ENCODE measurements at regions not wholly inside any gene's neighbourhood (a gene's known extent, or its start where the extent isn't known, plus 50 kb on each side); places are given as distances from the start of the nearest gene placed in this dataset.

DNA sequence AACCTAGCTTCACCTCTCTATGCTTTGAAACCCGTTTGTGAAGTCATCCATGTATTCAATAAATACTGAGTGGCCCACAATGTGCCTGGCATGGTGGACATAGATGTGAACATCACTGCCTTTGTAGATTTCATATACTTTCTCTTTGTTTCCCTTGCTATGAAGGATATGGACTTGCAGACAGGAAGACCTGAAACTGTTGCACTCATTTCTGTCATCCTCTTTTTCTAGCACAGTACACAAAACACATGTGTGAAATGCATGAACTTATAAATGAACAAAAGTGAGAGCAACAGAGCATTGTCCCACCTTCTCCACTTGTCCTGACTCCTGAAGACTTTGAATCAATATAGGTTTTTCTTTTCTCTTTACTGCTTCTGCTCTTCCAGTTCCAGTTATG, 249.4 kb upstream of the LINC00305 start:
- no peaks in the 10 kb centered on the region for H3K9me3 ChIP-seq (ENCODE audit: control insufficient read depth, low read depth, low read length)
- DNase-seq (ENCODE audit: low read depth, low spot score) (no peak), FAIRE-seq (no peak)
- H3K4me2 ChIP-seq (ENCODE audit: control insufficient read depth, extremely low read depth, insufficient read depth, low read depth, low read length): no peak overlapping the region
- H3K9me1 ChIP-seq (ENCODE audit: control insufficient read depth, extremely low read depth, insufficient read depth, low read length): no peaks in the 10 kb centered on the region
- H3K4me3 ChIP-seq (ENCODE audit: control insufficient read depth in 2 of 3, extremely low read depth in 1 of 3, insufficient read depth in 2 of 3, low read depth in 1 of 3, low read length in 3 of 3): no peak overlapping the region
- no peaks in the 10 kb centered on the region for H3K36me3 ChIP-seq (ENCODE audit: control insufficient read depth in 2 of 2, extremely low read depth in 1 of 2, insufficient read depth in 2 of 2, low read length in 2 of 2)
- no peaks in the 10 kb centered on the region for H4K20me1 ChIP-seq (ENCODE audit: control insufficient read depth, extremely low read depth, insufficient read depth, low read length)
- no peaks in the 10 kb centered on the region for H3K27me3 ChIP-seq (ENCODE audit: control insufficient read depth, extremely low read depth, insufficient read depth, low read length)
- no peaks in the 10 kb centered on the region for H3K79me2 ChIP-seq (ENCODE audit: control insufficient read depth, insufficient read depth, low read length)
- H2AFZ ChIP-seq (ENCODE audit: control insufficient read depth, low read length): no peak overlapping the region
- dilution Hi-C loops (cut with MboI; ENCODE audit: extremely low pct_ligation_motif_present, low sequenced_read_pairs): no loop called here
- H3K4me1 ChIP-seq (ENCODE audit: control insufficient read depth, extremely low read depth, insufficient read depth, low read length): no peaks in the 10 kb centered on the region
- TF ChIP-seq, protein P1, sequence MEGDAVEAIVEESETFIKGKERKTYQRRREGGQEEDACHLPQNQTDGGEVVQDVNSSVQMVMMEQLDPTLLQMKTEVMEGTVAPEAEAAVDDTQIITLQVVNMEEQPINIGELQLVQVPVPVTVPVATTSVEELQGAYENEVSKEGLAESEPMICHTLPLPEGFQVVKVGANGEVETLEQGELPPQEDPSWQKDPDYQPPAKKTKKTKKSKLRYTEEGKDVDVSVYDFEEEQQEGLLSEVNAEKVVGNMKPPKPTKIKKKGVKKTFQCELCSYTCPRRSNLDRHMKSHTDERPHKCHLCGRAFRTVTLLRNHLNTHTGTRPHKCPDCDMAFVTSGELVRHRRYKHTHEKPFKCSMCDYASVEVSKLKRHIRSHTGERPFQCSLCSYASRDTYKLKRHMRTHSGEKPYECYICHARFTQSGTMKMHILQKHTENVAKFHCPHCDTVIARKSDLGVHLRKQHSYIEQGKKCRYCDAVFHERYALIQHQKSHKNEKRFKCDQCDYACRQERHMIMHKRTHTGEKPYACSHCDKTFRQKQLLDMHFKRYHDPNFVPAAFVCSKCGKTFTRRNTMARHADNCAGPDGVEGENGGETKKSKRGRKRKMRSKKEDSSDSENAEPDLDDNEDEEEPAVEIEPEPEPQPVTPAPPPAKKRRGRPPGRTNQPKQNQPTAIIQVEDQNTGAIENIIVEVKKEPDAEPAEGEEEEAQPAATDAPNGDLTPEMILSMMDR (optimal IDR thresholded peaks at IDR 0.05 in 1 of 3, IDR thresholded peaks at IDR 0.05 in 1 of 3, conservative IDR thresholded peaks at IDR 0.05 in 1 of 3; ENCODE audit: extremely low read depth in 1 of 3, insufficient read depth in 2 of 3, low read length in 3 of 3): no peak
- no peak for TF ChIP-seq EZH2 (IDR thresholded peaks at IDR 0.05; ENCODE audit: low read length)
- H3K27ac ChIP-seq (ENCODE audit: control insufficient read depth, insufficient read depth, low read length): no peak overlapping the region
- H3K9ac ChIP-seq (ENCODE audit: control insufficient read depth, extremely low read depth, insufficient read depth, low read length): no peak overlapping the region

DNA sequence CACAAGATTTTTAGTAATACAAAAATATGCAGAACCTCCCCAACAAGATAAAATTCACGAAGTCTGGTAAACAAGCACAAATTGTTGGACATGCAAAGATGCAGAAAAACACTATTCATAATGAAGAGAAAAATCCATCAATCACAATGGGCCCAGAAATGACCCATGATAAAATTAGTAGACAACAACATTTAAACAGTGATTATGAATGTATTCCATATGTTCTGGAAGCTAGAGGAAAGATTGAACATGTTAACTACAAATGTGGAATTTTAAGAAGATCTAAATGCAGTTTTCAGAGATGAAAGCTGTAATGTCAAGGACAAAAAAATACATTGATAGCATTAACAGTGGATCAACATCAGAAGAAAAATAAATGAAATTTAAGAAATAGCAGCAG, 243.3 kb upstream of the LINC00305 start:
- Histone ChIP-seq H3K9ac (ENCODE audit: control insufficient read depth, extremely low read depth, insufficient read depth, low read length) (no peak overlapping the region), H4K20me1 (ENCODE audit: control insufficient read depth, extremely low read depth, insufficient read depth, low read length) (no peaks in the 10 kb centered on the region), H2AFZ (ENCODE audit: control insufficient read depth, low read length) (no peak overlapping the region), H3K4me3 (ENCODE audit: control insufficient read depth in 2 of 3, extremely low read depth in 1 of 3, insufficient read depth in 2 of 3, low read depth in 1 of 3, low read length in 3 of 3) (no peak overlapping the region), H3K27me3 (ENCODE audit: control insufficient read depth, extremely low read depth, insufficient read depth, low read length) (no peaks in the 10 kb centered on the region), H3K36me3 (ENCODE audit: control insufficient read depth in 2 of 2, extremely low read depth in 1 of 2, insufficient read depth in 2 of 2, low read length in 2 of 2) (no peaks in the 10 kb centered on the region), H3K9me1 (ENCODE audit: control insufficient read depth, extremely low read depth, insufficient read depth, low read length) (no peaks in the 10 kb centered on the region), H3K4me2 (ENCODE audit: control insufficient read depth, extremely low read depth, insufficient read depth, low read depth, low read length) (no peak overlapping the region), H3K9me3 (ENCODE audit: control insufficient read depth, low read depth, low read length) (no peaks in the 10 kb centered on the region), H3K79me2 (ENCODE audit: control insufficient read depth, insufficient read depth, low read length) (no peaks in the 10 kb centered on the region), H3K4me1 (ENCODE audit: control insufficient read depth, extremely low read depth, insufficient read depth, low read length) (no peaks in the 10 kb centered on the region), H3K27ac (ENCODE audit: control insufficient read depth, insufficient read depth, low read length) (no peak overlapping the region)
- TF ChIP-seq EZH2 (IDR thresholded peaks at IDR 0.05; ENCODE audit: low read length): no peak
- TF ChIP-seq, protein P1 (optimal IDR thresholded peaks at IDR 0.05 in 1 of 3, IDR thresholded peaks at IDR 0.05 in 1 of 3, conservative IDR thresholded peaks at IDR 0.05 in 1 of 3; ENCODE audit: extremely low read depth in 1 of 3, insufficient read depth in 2 of 3, low read length in 3 of 3): no peak
- FAIRE-seq (no peak), DNase-seq (ENCODE audit: low read depth, low spot score) (no peak)
- dilution Hi-C loops (cut with MboI; ENCODE audit: extremely low pct_ligation_motif_present, low sequenced_read_pairs): no loop called here

Data from keratinocyte (primary cell).